ENCODE measurements at regions not wholly inside any gene's neighbourhood (a gene's known extent, or its start where the extent isn't known, plus 50 kb on each side); places are given as distances from the start of the nearest gene placed in this dataset.

- Histone ChIP-seq H3K9me3 (ENCODE audit: insufficient read depth, low read length) (no peaks in the 10 kb centered on the region), H3K27me3 (ENCODE audit: low read depth, low read length) (no peaks in the 10 kb centered on the region), H3K9ac (ENCODE audit: low read length) (no peak overlapping the region), H3K27ac (ENCODE audit: low read length) (no peak overlapping the region), H3K4me3 (ENCODE audit: low read length) (no peak overlapping the region), H3K4me1 (ENCODE audit: low read length) (no peaks in the 10 kb centered on the region), H3K79me2 (ENCODE audit: low read length) (no peaks in the 10 kb centered on the region), H3K36me3 (replicated peaks; ENCODE audit: low read depth, low read length) (no peaks in the 10 kb centered on the region), H4K20me1 (ENCODE audit: insufficient read depth, low read length) (no peaks in the 10 kb centered on the region), H2AFZ (ENCODE audit: low read depth, low read length) (no peak overlapping the region), H3K4me2 (ENCODE audit: low read length) (no peak overlapping the region)
- TF ChIP-seq EZH2phosphoT487 (IDR thresholded peaks at IDR 0.05; ENCODE audit: low read depth) (no peak), CTCF (IDR thresholded peaks at IDR 0.05; ENCODE audit: low read depth, low read length) (no peak)
Observed at GRCh38 chr13:24068472-24068871, 92.0 kb upstream of the SPATA13 start.

DNA sequence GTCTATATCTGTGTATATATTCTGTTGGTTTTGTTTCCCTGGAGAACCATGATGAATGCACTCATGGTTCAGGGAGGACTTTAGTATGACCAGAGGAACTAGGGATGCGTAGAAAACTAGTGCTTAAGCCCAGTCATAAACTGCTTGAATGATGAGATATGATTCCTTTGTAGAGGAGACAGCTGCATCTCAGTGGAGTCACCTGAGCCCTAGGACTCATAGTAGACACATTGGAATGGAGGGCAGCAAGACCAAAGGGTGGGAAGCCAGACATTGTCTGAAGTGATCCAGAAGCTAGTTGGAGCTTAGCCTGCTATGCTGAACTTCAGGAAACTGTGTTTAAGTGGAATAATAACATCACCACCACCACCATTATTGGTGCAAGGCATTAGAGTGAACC is 89.5 kb upstream of the SPATA13 start:
- Histone ChIP-seq H3K9ac (ENCODE audit: low read length) (no peak overlapping the region), H2AFZ (ENCODE audit: low read depth, low read length) (no peak overlapping the region), H3K36me3 (replicated peaks; ENCODE audit: low read depth, low read length) (no peaks in the 10 kb centered on the region), H3K4me1 (ENCODE audit: low read length) (peaks cover 11% of the 10 kb centered on the region), H3K9me3 (ENCODE audit: insufficient read depth, low read length) (no peaks in the 10 kb centered on the region), H3K27ac (ENCODE audit: low read length) (no peak overlapping the region), H3K4me3 (ENCODE audit: low read length) (no peak overlapping the region), H3K4me2 (ENCODE audit: low read length) (no peak overlapping the region), H3K27me3 (ENCODE audit: low read depth, low read length) (no peaks in the 10 kb centered on the region), H3K79me2 (ENCODE audit: low read length) (no peaks in the 10 kb centered on the region), H4K20me1 (ENCODE audit: insufficient read depth, low read length) (no peaks in the 10 kb centered on the region)
- TF ChIP-seq CTCF (IDR thresholded peaks at IDR 0.05; ENCODE audit: low read depth, low read length) = no peak
- TF ChIP-seq EZH2phosphoT487 (IDR thresholded peaks at IDR 0.05; ENCODE audit: low read depth) = no peak

- no peak overlapping the region for H3K27ac ChIP-seq (ENCODE audit: low read length)
- H3K4me2 ChIP-seq (ENCODE audit: low read length) = no peak overlapping the region
- H4K20me1 ChIP-seq (ENCODE audit: insufficient read depth, low read length) = no peaks in the 10 kb centered on the region
- no peak overlapping the region for H2AFZ ChIP-seq (ENCODE audit: low read depth, low read length)
- H3K9me3 ChIP-seq (ENCODE audit: insufficient read depth, low read length) = no peaks in the 10 kb centered on the region
- no peaks in the 10 kb centered on the region for H3K79me2 ChIP-seq (ENCODE audit: low read length)
- H3K4me3 ChIP-seq (ENCODE audit: low read length) = no peak overlapping the region
- no peaks in the 10 kb centered on the region for H3K36me3 ChIP-seq (replicated peaks; ENCODE audit: low read depth, low read length)
- H3K9ac ChIP-seq (ENCODE audit: low read length) = no peak overlapping the region
- H3K27me3 ChIP-seq (ENCODE audit: low read depth, low read length) = no peaks in the 10 kb centered on the region
- peaks cover 16% of the 10 kb centered on the region for H3K4me1 ChIP-seq (ENCODE audit: low read length)
- TF ChIP-seq CTCF (IDR thresholded peaks at IDR 0.05; ENCODE audit: low read depth, low read length) (no peak), EZH2phosphoT487 (IDR thresholded peaks at IDR 0.05; ENCODE audit: low read depth) (no peak)
Observed at GRCh38 chr13:24071423-24072075, 89.0 kb upstream of the SPATA13 start.

DNA sequence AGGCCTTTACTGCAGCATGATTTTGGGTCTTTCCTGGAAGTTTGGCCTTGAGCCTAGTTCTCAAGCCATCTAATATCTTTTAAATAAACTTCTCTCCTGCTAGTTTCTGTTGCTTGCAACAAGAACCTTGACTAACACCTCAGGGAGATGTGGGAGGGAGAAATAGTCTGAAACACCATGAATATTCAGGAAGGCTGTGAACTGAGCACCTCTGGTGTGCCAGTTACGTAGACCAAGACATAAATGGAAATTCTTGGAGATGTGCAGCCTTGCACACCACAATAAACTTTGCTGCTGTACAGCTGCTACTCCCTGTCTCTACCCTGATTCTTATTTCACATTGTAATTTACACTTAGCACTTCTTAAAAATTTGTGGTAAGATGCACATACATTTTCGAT is 86.9 kb upstream of the SPATA13 start:
- H4K20me1 ChIP-seq (ENCODE audit: insufficient read depth, low read length) = no peaks in the 10 kb centered on the region
- H3K4me2 ChIP-seq (ENCODE audit: low read length) = no peak overlapping the region
- no peak overlapping the region for H2AFZ ChIP-seq (ENCODE audit: low read depth, low read length)
- H3K4me1 ChIP-seq (ENCODE audit: low read length) = peaks cover 17% of the 10 kb centered on the region
- H3K79me2 ChIP-seq (ENCODE audit: low read length) = no peaks in the 10 kb centered on the region
- TF ChIP-seq EZH2phosphoT487 (IDR thresholded peaks at IDR 0.05; ENCODE audit: low read depth) (no peak), CTCF (IDR thresholded peaks at IDR 0.05; ENCODE audit: low read depth, low read length) (no peak)
- H3K27me3 ChIP-seq (ENCODE audit: low read depth, low read length) = no peaks in the 10 kb centered on the region
- no peaks in the 10 kb centered on the region for H3K36me3 ChIP-seq (replicated peaks; ENCODE audit: low read depth, low read length)
- no peak overlapping the region for H3K4me3 ChIP-seq (ENCODE audit: low read length)
- no peak overlapping the region for H3K9ac ChIP-seq (ENCODE audit: low read length)
- no peak overlapping the region for H3K27ac ChIP-seq (ENCODE audit: low read length)
- H3K9me3 ChIP-seq (ENCODE audit: insufficient read depth, low read length) = no peaks in the 10 kb centered on the region

Data from OCI-LY3 (cell line).